Right renal pelvis (tissue), 4 donors: ENCODE measurements at regions not wholly inside any gene's neighbourhood (a gene's known extent, or its start where the extent isn't known, plus 50 kb on each side); places are given as distances from the start of the nearest gene placed in this dataset.
"Not testable (repeated sequence)": the region's sequence is repeated elsewhere in the genome, so short reads cannot be mapped to it uniquely, and the experiment has no call there.

Experiments used
- DNase-seq, 4 donors: peaks; one replicate each; pipeline ENCODE4 v3.0.0-alpha.2; 2013; ENCODE audit warnings: low read depth in 4 of 4, low spot score in 3 of 4, missing footprints in 1 of 4

DNA sequence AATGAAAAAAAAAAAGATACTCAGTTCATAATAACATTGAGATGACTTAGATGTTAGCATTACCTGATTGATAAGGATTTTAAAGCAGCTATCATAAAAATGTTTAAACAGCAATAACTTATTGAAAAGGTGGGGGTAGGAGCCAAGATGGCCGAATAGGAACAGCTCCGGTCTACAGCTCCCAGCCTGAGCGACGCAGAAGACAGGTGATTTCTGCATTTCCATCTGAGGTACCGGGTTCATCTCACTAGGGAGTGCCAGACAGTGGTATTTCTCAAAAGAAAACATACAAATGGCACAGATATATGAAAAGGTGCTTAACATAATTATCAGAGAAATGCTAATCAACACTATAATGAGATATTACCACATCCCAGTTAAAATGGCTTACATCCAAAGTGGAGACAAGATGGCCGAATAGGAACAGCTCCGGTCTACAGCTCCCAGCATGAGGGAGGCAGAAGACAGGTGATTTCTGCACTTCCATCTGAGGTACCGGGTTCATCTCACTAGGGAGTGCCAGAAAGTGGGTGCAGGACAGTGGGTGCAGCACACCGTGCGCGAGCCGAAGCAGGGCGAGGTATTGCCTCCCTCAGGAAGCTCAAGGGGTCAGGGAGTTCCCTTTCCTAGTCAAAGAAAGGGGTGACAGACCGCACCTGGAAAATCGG, 66.5 kb upstream of the FGF13 start:
- not testable (repeated sequence) for DNase-seq

DNA sequence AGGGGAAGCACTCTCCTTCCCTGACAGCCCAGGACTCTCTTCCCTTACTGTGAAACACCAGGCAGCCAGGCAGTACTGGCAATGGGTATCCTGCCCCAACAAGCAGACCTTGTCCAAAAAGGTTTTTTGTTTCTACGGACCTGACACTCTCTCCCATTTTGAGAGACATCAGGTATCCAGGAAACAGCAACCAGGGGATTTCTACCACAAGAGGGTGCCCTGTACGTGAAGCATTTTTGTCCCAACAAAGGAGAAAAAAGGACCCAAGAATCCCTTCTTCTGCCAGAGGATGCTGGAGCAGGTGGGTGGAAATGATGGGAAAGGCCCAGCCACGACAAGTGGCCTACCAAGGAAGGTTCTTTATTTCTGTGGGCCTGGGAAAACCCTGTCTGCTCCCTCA, 65.7 kb upstream of the FGF13 start:
- no peak for DNase-seq

GRCh38 chrX:138775517-138775916, 64.0 kb upstream of the FGF13 start:
- DNase-seq, result no peak

GRCh38 chrX:138771047-138771446, 59.5 kb upstream of the FGF13 start:
- DNase-seq, result no peak

GRCh38 chrX:138769918-138770317, 58.4 kb upstream of the FGF13 start:
- no peak for DNase-seq

DNA sequence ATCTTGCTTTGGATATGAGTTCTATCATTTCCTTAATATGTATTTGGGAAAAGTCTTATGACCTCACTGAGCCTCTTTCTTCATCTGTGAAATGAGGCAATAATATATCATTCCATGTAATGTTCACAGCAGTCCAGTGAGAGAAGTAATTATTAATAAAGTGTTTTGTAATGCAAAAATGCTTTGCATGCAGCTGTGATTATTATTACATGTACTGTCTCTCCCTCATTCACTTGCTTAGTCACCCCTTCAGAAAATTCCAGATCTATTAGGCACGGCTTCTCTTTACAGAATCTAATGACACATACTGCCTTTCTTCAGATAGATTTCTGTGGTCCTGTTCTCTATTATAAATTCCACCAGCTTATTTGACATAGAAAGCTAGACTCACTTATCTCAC, 53.5 kb upstream of the FGF13 start:
- DNase-seq, result no peak

- no peak for DNase-seq
These were observed 52.2 kb upstream of the FGF13 start for GRCh38 chrX:138763761-138764160.

DNA sequence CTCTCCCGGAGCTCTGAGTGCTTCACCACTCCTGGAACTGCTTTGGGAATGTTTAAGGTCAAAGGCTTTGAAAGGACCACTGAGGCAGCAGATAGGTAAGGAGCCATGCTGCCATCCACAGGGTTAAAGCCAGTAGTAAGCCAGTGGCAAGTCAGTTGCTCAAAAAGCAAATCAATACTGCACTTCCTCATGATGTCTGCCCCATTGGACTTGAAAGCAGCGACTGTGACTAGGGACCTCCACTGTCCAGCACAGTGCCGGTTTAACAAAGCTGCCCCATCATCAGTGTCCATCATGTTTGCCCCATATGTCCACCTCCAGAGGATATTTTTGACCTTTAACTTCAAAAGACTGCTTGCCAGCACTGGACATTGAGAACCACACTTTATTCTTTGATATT, 49.9 kb upstream of the FGF13 start:
- DNase-seq, result no peak
